ENCODE measurements at regions not wholly inside any gene's neighbourhood (a gene's known extent, or its start where the extent isn't known, plus 50 kb on each side); places are given as distances from the start of the nearest gene placed in this dataset.

- H3K36me3 ChIP-seq (ENCODE audit: control insufficient read depth in 4 of 4, insufficient read depth in 4 of 4, low read length in 4 of 4), result no peaks in the 10 kb centered on the region
- no peak overlapping the region for H3K4me3 ChIP-seq
- peaks cover 0 to 3% (median 0%) of the 10 kb centered on the region in 4 donors for H3K9me3 ChIP-seq (ENCODE audit: control insufficient read depth in 4 of 4, insufficient read depth in 3 of 4, low read length in 3 of 4)
- H3K27me3 ChIP-seq (ENCODE audit: control insufficient read depth in 3 of 3, insufficient read depth in 3 of 3, low read length in 2 of 3), result no peaks in the 10 kb centered on the region
- no peaks in the 10 kb centered on the region for H3K4me1 ChIP-seq (ENCODE audit: control insufficient read depth in 5 of 5, insufficient read depth in 5 of 5, low read length in 5 of 5)
- DNase-seq (no peak), ATAC-seq (ENCODE audit: insufficient read depth, low FRiP score) (no peak)
- 70 to 84% methylated on average over 1 of the region's 1 CpG for WGBS, 2 donors
- H3K9ac ChIP-seq (ENCODE audit: insufficient read depth in 1 of 2, low read length in 2 of 2), result no peak overlapping the region
- no peak for TF ChIP-seq CTCF (IDR thresholded peaks at IDR 0.05; ENCODE audit: control extremely low read depth, extremely low read depth)
- no peak overlapping the region for H3K27ac ChIP-seq (ENCODE audit: low read depth in 1 of 2, low read length in 1 of 2)
Measured at GRCh38 chr3:118435851-118436350, 598.7 kb downstream of the IGSF11 start.

GRCh38 chr3:118436697-118437262 is 597.9 kb downstream of the IGSF11 start:
- Histone ChIP-seq H3K4me3 (no peak overlapping the region), H3K36me3 (ENCODE audit: control insufficient read depth in 4 of 4, insufficient read depth in 4 of 4, low read length in 4 of 4) (no peaks in the 10 kb centered on the region), H3K27me3 (ENCODE audit: control insufficient read depth in 3 of 3, insufficient read depth in 3 of 3, low read length in 2 of 3) (no peaks in the 10 kb centered on the region), H3K27ac (ENCODE audit: low read depth in 1 of 2, low read length in 1 of 2) (no peak overlapping the region), H3K4me1 (ENCODE audit: control insufficient read depth in 5 of 5, insufficient read depth in 5 of 5, low read length in 5 of 5) (no peaks in the 10 kb centered on the region), H3K9me3 (ENCODE audit: control insufficient read depth in 4 of 4, insufficient read depth in 3 of 4, low read length in 3 of 4) (peaks cover 0 to 3% (median 0%) of the 10 kb centered on the region in 4 donors), H3K9ac (ENCODE audit: insufficient read depth in 1 of 2, low read length in 2 of 2) (no peak overlapping the region)
- ATAC-seq (ENCODE audit: insufficient read depth, low FRiP score), result no peak
- WGBS, 2 donors, result 20 to 28% methylated on average over 1 of the region's 1 CpG
- no peak for DNase-seq
- no peak for TF ChIP-seq CTCF (IDR thresholded peaks at IDR 0.05; ENCODE audit: control extremely low read depth, extremely low read depth)

GRCh38 chr3:118445036-118445435 is 589.6 kb downstream of the IGSF11 start:
- DNase-seq (no peak), ATAC-seq (ENCODE audit: insufficient read depth, low FRiP score) (no peak)
- no peaks in the 10 kb centered on the region for H3K36me3 ChIP-seq (ENCODE audit: control insufficient read depth in 4 of 4, insufficient read depth in 4 of 4, low read length in 4 of 4)
- no peaks in the 10 kb centered on the region for H3K4me1 ChIP-seq (ENCODE audit: control insufficient read depth in 5 of 5, insufficient read depth in 5 of 5, low read length in 5 of 5)
- H3K9me3 ChIP-seq (ENCODE audit: control insufficient read depth in 4 of 4, insufficient read depth in 3 of 4, low read length in 3 of 4), result peaks cover 0 to 2% (median 0%) of the 10 kb centered on the region in 4 donors
- H3K4me3 ChIP-seq, result no peak overlapping the region
- 86 to 89% methylated on average over 6 of the region's 6 CpGs for WGBS, 2 donors
- H3K27ac ChIP-seq (ENCODE audit: low read depth in 1 of 2, low read length in 1 of 2), result no peak overlapping the region
- H3K9ac ChIP-seq (ENCODE audit: insufficient read depth in 1 of 2, low read length in 2 of 2), result no peak overlapping the region
- TF ChIP-seq CTCF (IDR thresholded peaks at IDR 0.05; ENCODE audit: control extremely low read depth, extremely low read depth), result no peak
- H3K27me3 ChIP-seq (ENCODE audit: control insufficient read depth in 3 of 3, insufficient read depth in 3 of 3, low read length in 2 of 3), result no peaks in the 10 kb centered on the region

- H3K36me3 ChIP-seq (ENCODE audit: control insufficient read depth in 4 of 4, insufficient read depth in 4 of 4, low read length in 4 of 4), result no peaks in the 10 kb centered on the region
- no peak for TF ChIP-seq CTCF (IDR thresholded peaks at IDR 0.05; ENCODE audit: control extremely low read depth, extremely low read depth)
- no peak overlapping the region for H3K9ac ChIP-seq (ENCODE audit: insufficient read depth in 1 of 2, low read length in 2 of 2)
- H3K4me1 ChIP-seq (ENCODE audit: control insufficient read depth in 5 of 5, insufficient read depth in 5 of 5, low read length in 5 of 5), result no peaks in the 10 kb centered on the region
- DNase-seq (no peak), ATAC-seq (ENCODE audit: insufficient read depth, low FRiP score) (no peak)
- H3K27ac ChIP-seq (ENCODE audit: low read depth in 1 of 2, low read length in 1 of 2), result no peak overlapping the region
- no peaks in the 10 kb centered on the region for H3K27me3 ChIP-seq (ENCODE audit: control insufficient read depth in 3 of 3, insufficient read depth in 3 of 3, low read length in 2 of 3)
- no peak overlapping the region for H3K4me3 ChIP-seq
- peaks cover 0 to 3% (median 1%) of the 10 kb centered on the region in 4 donors for H3K9me3 ChIP-seq (ENCODE audit: control insufficient read depth in 4 of 4, insufficient read depth in 3 of 4, low read length in 3 of 4)
Measured at GRCh38 chr3:118447339-118447738, 587.3 kb downstream of the IGSF11 start.
